GM12878 (cell line): ENCODE measurements at regions not wholly inside any gene's neighbourhood (a gene's known extent, or its start where the extent isn't known, plus 50 kb on each side); places are given as distances from the start of the nearest gene placed in this dataset.

Experiments
- ATAC-seq: fragments of 200-7000 bp; cut with Tn5 transposase; 3 replicates; pipeline ENCODE4 v1.9.1; 2020; ENCODE audit warnings: mild to moderate bottlenecking, moderate library complexity
- BruUV-seq: library from RNA; stranded (reverse); fragments of 400-500 nt; replicated peaks from 2 replicates; lab custom pipeline; 2021; lab: Mats Ljungman, UMichigan
- CTCF ChIA-PET: fragments of 300-600 bp; sonication (Branson Sonifier 250); formaldehyde crosslinking; extraction: SDS; loops from one replicate; lab custom pipeline; 2021; ENCODE audit warnings: inconsistent platforms; lab: Yijun Ruan, JAX
- POLR2A ChIA-PET: fragments of 350-600 bp; formaldehyde crosslinking; extraction: SDS; loops from one replicate; lab custom pipeline; 2021; ENCODE audit warnings: inconsistent platforms; lab: Charles Lee
- RAD21 ChIA-PET: fragments of 300-600 bp; sonication (Branson Sonifier 250); formaldehyde crosslinking; loops from one replicate; lab custom pipeline; 2023; ENCODE audit warnings: antibody characterized with exemption; ENCODE audit not compliant: unreplicated experiment; lab: Charles Lee
- SMC1A ChIA-PET: fragments of 300-600 bp; sonication (Branson Sonifier 250); formaldehyde crosslinking; loops from one replicate; lab custom pipeline; 2023; ENCODE audit not compliant: unreplicated experiment, uncharacterized antibody; lab: Charles Lee
- DNase-seq: peaks from one replicate; pipeline ENCODE4 v3.0.0-alpha.2; 2011; ENCODE audit warnings: low read depth, low spot score
- FAIRE-seq: peaks from 3 replicates; lab custom pipeline; 2011; peaks lifted over from hg19 to GRCh38; lab: Jason Lieb, UNC
- H2AFZ ChIP-seq: 2 replicates; pipeline ENCODE4 v1.6.0; 2011; ENCODE audit warnings: low read depth, low read length, control low read depth; ENCODE audit not compliant: control insufficient read depth
- H3K27ac ChIP-seq: 2 replicates; pipeline ENCODE4 v1.5.1; 2011; ENCODE audit warnings: control low read depth; ENCODE audit not compliant: control insufficient read depth, insufficient read depth
- H3K27me3 ChIP-seq, 2 experiments: replicated peaks in 1 of 2; 2 replicates each; pipeline versions ENCODE4 v1.6.0 to v1.6.1; 2011; ENCODE audit warnings: low read length in 1 of 2; ENCODE audit not compliant: control insufficient read depth in 2 of 2, insufficient read depth in 2 of 2
- H3K36me3 ChIP-seq, 2 experiments: 2 replicates each; pipeline ENCODE4 v1.5.1; 2011; ENCODE audit warnings: low read length in 1 of 2; ENCODE audit not compliant: control insufficient read depth in 2 of 2, insufficient read depth in 2 of 2
- H3K4me1 ChIP-seq: 2 replicates; pipeline ENCODE4 v1.6.1; 2011; ENCODE audit warnings: mild to moderate bottlenecking, low read length, moderate library complexity, mixed read lengths; ENCODE audit not compliant: control insufficient read depth, insufficient read depth
- H3K4me2 ChIP-seq: 2 replicates; pipeline ENCODE4 v1.6.0; 2011; ENCODE audit warnings: control low read depth; ENCODE audit not compliant: control insufficient read depth, insufficient read depth
- H3K4me3 ChIP-seq: fragments of 200-600 bp; sonication (generic); 2 replicates; pipeline ENCODE4 v1.5.1; 2016
- H3K79me2 ChIP-seq: 2 replicates; pipeline ENCODE4 v1.6.0; 2011; ENCODE audit warnings: low read length; ENCODE audit not compliant: control insufficient read depth, insufficient read depth
- H3K9ac ChIP-seq: 2 replicates; pipeline ENCODE4 v1.8.0; 2011; ENCODE audit warnings: low read length, control low read depth, mixed read lengths; ENCODE audit not compliant: control insufficient read depth, insufficient read depth
- H3K9me3 ChIP-seq: replicated peaks from 3 replicates; pipeline ENCODE4 v1.5.1; 2011; ENCODE audit warnings: mild to moderate bottlenecking, low read length; ENCODE audit not compliant: control insufficient read depth, insufficient read depth
- H4K20me1 ChIP-seq: 2 replicates; pipeline ENCODE4 v1.6.0; 2011; ENCODE audit not compliant: control insufficient read depth, insufficient read depth
- BACH1 ChIP-seq: fragments of 450-650 bp; IDR thresholded peaks from 2 replicates; pipeline ENCODE4 v1.6.1; 2017; ENCODE audit warnings: mild to moderate bottlenecking, borderline replicate concordance
- BHLHE40 ChIP-seq, 2 experiments: fragments of 450-650 bp in 1 of 2; IDR thresholded peaks; 2 replicates each; pipeline ENCODE4 v1.6.1; 2011 to 2017; ENCODE audit warnings: low read depth in 2 of 2, borderline replicate concordance in 1 of 2, improper control_type of control experiment in 1 of 2, low read length in 1 of 2, mild to moderate bottlenecking in 1 of 2
- CHD2 ChIP-seq: IDR thresholded peaks from 2 replicates; pipeline ENCODE4 v1.6.1; 2011; ENCODE audit warnings: low read depth, low read length, improper control_type of control experiment, borderline replicate concordance
- E4F1 ChIP-seq: fragments of 450-650 bp; IDR thresholded peaks from 2 replicates; pipeline ENCODE4 v1.6.1; 2018; ENCODE audit warnings: borderline replicate concordance, mild to moderate bottlenecking; ENCODE audit not compliant: partially characterized antibody
- ETV6 ChIP-seq, 2 experiments: fragments of 450-650 bp in 1 of 2; IDR thresholded peaks in 1 of 2; conservative IDR thresholded peaks in 1 of 2; 2 replicates each; pipeline ENCODE4 v1.6.1; 2014; ENCODE audit warnings: antibody characterized with exemption in 1 of 2, borderline replicate concordance in 1 of 2, low read depth in 1 of 2, mild to moderate bottlenecking in 1 of 2, moderate library complexity in 1 of 2
- JUNB ChIP-seq: IDR thresholded peaks from 2 replicates; pipeline ENCODE4 v1.6.1; 2016; ENCODE audit warnings: antibody characterized with exemption, mild to moderate bottlenecking
- MEF2A ChIP-seq: IDR thresholded peaks from 2 replicates; pipeline ENCODE4 v1.6.1; 2011; ENCODE audit warnings: low read depth, mild to moderate bottlenecking, low read length, moderate library complexity; ENCODE audit not compliant: insufficient read depth
- NFYA ChIP-seq: IDR thresholded peaks from 2 replicates; pipeline ENCODE4 v1.6.1; 2011; ENCODE audit warnings: low read depth, mild to moderate bottlenecking, low read length, improper control_type of control experiment, borderline replicate concordance
- RFX5 ChIP-seq: IDR thresholded peaks from 2 replicates; pipeline ENCODE4 v1.6.1; 2011; ENCODE audit warnings: low read depth, low read length, improper control_type of control experiment
- SMAD5 ChIP-seq: IDR thresholded peaks from 2 replicates; pipeline ENCODE4 v1.6.1; 2016; ENCODE audit warnings: antibody characterized with exemption, low read depth
- SPI1 ChIP-seq: IDR thresholded peaks from 2 replicates; pipeline ENCODE4 v1.6.1; 2011; ENCODE audit warnings: low read depth, mild to moderate bottlenecking, low read length, moderate library complexity, borderline replicate concordance; ENCODE audit not compliant: insufficient read depth
- YBX1 ChIP-seq: fragments of 450-650 bp; IDR thresholded peaks from 2 replicates; pipeline ENCODE4 v1.6.1; 2016; ENCODE audit warnings: antibody characterized with exemption
- ZBTB4 ChIP-seq: fragments of 450-650 bp; formaldehyde crosslinking; IDR thresholded peaks from 2 replicates; pipeline ENCODE4 v1.4.0; 2022; ENCODE audit warnings: mild to moderate bottlenecking, moderate library complexity
- ZNF24 ChIP-seq: fragments of 450-650 bp; IDR thresholded peaks from 2 replicates; pipeline ENCODE4 v1.6.1; 2017; ENCODE audit warnings: antibody characterized with exemption, mild to moderate bottlenecking
- WGBS: methylation state at CpG from one replicate; pipeline ENCODE4 v1.1.6; 2016; ENCODE audit warnings: low lambda C conversion rate; ENCODE audit not compliant: insufficient replicate concordance, insufficient coverage; ENCODE audit errors: missing lambda C conversion rate; 5-methylcytosine and 5-hydroxymethylcytosine counted together
- in situ Hi-C: fragments of 300-500 bp; cut with MboI; formaldehyde crosslinking; loops from 9 replicates; pipeline ENCODE4 v1.14.3; 2018; ENCODE audit warnings: mixed read lengths
- intact Hi-C: fragments of 100-400 bp; cut with micrococcal nuclease; formaldehyde crosslinking; loops from one replicate; pipeline ENCODE4 v1.14.2; 2022; ENCODE audit not compliant: unreplicated experiment

GRCh38 chr12:75877763-75878621, 153.6 kb downstream of the PHLDA1 start (continued):
- TF ChIP-seq SMAD5 = no peak
- no peak for TF ChIP-seq SPI1
- TF ChIP-seq NFYA = no peak
- TF ChIP-seq ZBTB4 (CRISPR knock-in tag) = no peak
- TF ChIP-seq YBX1 = no peak

- in situ Hi-C loops (no loop called here), intact Hi-C loops (no loop called here)
- 20% methylated on average over 4 of the region's 4 CpGs for WGBS
- Histone ChIP-seq H3K27me3 (no peaks in the 10 kb centered on the region), H3K9me3 (no peaks in the 10 kb centered on the region), H2AFZ (no peak overlapping the region), H3K27ac (no peak overlapping the region), H3K4me3 (no peak overlapping the region), H3K36me3 (no peaks in the 10 kb centered on the region), H3K4me2 (no peak overlapping the region), H3K79me2 (no peaks in the 10 kb centered on the region), H3K9ac (no peak overlapping the region), H3K4me1 (no peaks in the 10 kb centered on the region), H4K20me1 (no peaks in the 10 kb centered on the region)
- CTCF ChIA-PET = interaction anchor here (0.6 to 2.5 kb wide), 4 partner anchors 12 to 83 kb away, joined by 3 to 12 read pairs (median 3); no protein-coding TSS in a partner anchor
- POLR2A ChIA-PET = no interaction called here
- no peak; the same call in 2 of the 3 replicates for ATAC-seq
- no peak for FAIRE-seq
- RAD21 ChIA-PET = interaction anchor here (0.8 kb wide), 1 partner anchor 153 kb away, joined by 3 read pairs; no protein-coding TSS in a partner anchor
- SMC1A ChIA-PET = interaction anchor here (0.6 to 2.3 kb wide), 3 partner anchors 60 to 366 kb away, joined by 3 to 7 read pairs (median 3); partner anchors contain the start of gene KRR1
- no peak for DNase-seq
- no TSS peak for BruUV-seq
- no peak for TF ChIP-seq E4F1
- TF ChIP-seq JUNB = no peak
- no peak for TF ChIP-seq ETV6 (conservative IDR thresholded peaks at IDR 0.05 in 1 of 2, IDR thresholded peaks at IDR 0.05 in 1 of 2; ENCODE audit: borderline replicate concordance in 1 of 2, low read depth in 1 of 2)
- TF ChIP-seq RFX5 = no peak
- TF ChIP-seq MEF2A = no peak
- no peak for TF ChIP-seq ZNF24
- TF ChIP-seq BACH1 = no peak
- TF ChIP-seq CHD2 = no peak
- TF ChIP-seq BHLHE40 (IDR thresholded peaks at IDR 0.05; ENCODE audit: borderline replicate concordance in 1 of 2, low read depth in 2 of 2, low read length in 1 of 2) = no peak
Measured at GRCh38 chr12:75876832-75877762, 154.5 kb downstream of the PHLDA1 start.
